Dedifferentiated amniotic fluid mesenchymal stem cell (primary cell): ENCODE measurements at regions not wholly inside any gene's neighbourhood (a gene's known extent, or its start where the extent isn't known, plus 50 kb on each side); places are given as distances from the start of the nearest gene placed in this dataset.
"Not testable (repeated sequence)": the region's sequence is repeated elsewhere in the genome, so short reads cannot be mapped to it uniquely, and the experiment has no call there.

ENCODE experiments used
- DNase-seq: peaks from one replicate; pipeline ENCODE4 v3.0.0-alpha.2; 2016; ENCODE audit errors: extremely low spot score

DNA sequence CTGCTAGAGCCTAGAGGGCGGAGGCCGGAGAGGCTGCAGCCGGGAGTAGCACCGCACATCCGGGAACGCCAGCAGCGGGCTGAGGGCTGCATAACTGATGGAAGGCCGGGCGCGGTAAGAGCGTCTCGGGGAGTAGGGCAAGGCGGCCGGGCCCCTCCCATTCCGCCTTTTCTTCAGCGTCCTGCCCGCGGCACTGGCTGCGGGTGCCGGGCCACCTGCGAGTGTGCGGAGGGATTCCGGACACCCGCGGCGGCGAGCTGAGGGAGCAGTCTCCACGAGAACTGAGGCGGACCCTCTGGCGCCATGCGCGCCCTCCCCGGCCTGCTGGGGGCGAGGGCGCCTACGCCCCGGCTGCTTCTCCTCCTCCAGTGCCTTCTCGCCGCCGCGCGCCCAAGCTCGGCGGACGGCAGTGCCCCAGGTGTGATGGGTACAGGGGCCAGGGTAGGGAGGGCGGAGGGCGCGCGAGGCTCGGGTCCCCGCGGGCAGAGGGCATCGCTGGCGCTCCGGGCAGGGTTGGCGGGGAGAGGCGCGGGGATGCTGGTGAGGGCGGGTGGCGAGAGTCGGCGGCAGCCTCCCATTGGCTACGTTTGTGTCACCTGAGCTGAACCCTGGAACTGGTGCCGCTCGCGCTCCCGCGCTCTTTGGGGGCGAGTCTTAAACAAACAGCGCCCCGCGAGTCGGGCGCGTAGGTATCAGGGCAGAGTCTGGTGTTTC, 334.4 kb downstream of the SRGAP2C start:
- DNase-seq: no peak

DNA sequence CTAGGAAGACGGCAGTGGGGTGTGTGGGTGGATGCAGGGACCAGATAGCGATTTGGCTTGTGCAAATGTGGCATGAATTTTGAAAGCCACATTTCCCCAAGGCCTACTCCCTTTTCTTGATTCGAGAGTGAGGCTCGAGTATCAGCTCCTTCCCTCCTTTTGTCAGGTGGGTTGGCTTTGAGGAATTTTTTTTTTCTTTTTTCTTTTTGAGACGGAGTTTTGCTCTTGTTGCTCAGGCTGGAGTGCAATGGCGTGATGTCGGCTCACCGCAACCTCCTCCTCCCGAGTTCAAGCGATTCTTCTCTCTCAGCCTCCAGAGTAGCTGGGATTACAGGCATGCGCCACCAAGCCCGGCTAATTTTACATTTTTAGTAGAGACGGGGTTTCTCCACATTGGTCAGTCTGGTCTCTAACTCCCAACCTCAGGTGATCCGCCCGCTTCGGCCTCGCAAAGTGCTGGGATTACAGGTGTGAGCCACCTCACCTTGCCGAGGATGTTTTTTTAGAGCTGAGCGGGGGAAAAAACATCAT, 335.0 kb downstream of the SRGAP2C start:
- DNase-seq: not testable (repeated sequence)

DNA sequence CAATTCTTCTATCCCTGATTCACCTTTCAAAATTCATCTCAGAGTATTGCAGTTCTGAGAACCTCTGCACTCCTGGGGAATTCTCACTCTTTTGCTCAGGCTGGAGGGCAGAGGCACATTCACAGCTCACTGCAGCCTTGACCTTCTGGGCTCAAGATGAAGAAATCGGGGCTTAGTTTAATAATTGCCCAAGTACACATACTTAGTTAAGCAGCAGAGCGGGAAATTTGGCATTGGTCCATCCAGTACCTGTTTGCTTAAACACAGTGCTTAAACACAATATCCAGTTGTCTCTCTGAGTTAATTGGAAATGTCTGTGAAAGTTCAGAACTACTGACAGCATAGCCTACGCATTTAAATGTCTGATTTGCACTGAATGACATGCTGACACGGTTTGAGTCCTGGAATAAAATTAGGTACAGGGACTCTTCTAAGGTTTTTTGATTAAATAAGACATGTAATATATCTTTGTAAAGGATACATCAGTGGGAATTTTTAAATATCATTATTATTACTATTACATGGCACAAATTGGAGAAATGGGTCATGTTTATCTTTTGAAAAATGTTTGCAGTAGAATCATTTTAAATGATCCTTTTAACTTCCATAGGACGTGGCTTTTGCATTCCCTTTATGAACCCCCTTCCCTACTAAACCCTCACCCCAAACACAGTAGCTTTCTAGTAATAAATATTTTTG, 337.4 kb downstream of the SRGAP2C start:
- DNase-seq: no peak

DNA sequence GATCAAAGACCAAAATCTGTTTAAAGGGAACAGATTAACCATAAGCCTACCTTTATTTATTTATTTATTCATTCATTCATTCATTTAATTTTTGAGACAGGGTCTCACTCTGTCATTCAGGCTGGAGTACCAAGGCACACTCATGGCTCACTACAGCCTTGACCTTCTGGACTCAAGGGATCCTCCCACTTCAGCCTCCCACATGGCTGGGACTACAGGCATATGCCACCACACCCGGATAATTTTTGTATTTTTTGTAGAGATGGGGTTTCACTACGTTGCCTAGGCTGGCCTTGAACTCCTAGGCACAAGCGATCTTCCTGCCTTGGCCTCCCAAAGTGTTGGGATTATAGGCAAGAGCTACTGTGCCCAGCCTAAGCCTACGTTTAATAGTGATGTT, 338.3 kb downstream of the SRGAP2C start:
- DNase-seq: not testable (repeated sequence)

DNA sequence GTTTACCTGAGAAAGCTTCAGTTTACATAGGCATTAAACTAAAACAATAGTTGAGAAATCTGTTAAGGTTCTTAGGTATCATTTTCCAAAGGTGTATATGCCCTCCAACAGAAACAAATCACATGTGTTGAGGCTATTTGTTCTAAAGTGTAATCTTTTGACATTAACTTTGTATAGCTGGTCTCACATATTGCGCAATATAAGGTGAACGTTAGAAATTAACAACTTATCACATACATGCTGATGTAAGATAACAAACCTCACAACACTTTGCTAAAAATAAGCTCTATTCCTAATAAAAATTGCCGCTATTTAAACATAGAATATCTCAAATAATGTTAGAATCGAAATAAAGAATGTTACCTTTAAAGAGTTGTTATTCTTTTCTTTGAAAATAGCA, 340.6 kb downstream of the SRGAP2C start:
- no peak for DNase-seq

DNA sequence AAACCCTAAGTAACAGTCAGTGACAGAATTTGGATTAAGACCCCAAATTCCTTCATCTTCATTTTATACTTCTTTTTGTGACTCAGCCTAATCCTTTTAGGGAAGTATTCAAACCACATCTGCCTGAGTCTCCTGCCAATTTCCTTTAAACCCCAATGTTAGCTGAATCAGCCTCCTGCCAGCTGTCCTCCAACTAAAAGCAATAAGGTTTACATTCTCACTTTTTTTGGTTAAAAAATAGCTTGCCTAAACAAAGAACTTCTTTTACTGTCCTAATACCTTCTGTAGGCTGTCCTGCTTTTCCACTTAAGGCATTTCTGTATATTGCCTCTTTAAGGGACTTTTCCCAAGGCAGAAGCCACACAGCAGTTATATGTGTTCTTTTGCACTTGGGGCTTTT, 344.2 kb downstream of the SRGAP2C start:
- DNase-seq: not testable (repeated sequence)

DNA sequence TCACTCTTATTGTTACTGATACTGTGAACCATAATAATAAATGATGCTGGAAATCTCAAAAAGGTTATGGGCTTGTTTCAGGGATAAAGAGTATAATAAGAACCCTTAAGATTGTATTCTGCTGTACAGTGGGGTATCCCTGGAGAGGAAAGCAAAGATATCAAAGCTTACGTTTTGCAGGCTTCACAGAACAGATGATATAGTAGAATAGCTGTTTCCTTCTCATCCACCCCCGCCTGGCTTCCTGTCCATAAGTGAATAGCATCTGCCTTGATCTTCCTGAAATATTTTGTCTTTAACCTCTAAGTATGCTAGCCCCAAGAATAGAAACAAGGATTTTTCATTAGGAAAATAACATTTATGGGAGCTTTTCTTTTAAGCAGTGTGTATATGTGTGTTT, 345.3 kb downstream of the SRGAP2C start:
- DNase-seq: not testable (repeated sequence)

DNA sequence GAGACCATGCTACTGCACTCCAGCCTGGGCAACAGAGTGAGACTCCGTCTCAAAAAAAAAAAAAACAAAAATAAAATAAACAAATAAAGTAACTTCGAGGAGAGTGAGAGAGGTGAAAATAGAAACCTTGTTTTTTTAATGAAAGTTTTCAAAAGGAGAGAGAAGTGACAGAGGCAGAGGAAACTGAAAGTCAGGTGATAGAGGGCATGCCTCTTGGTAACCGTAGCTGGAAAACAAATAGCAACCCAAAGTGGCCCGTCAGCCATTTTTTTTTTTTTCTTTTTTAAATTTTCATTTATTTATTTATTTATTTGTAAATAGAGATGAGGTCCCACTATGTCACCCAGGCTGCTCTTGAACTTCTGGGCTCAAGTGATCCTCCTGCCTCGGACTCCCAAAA, 347.0 kb downstream of the SRGAP2C start:
- not testable (repeated sequence) for DNase-seq

DNA sequence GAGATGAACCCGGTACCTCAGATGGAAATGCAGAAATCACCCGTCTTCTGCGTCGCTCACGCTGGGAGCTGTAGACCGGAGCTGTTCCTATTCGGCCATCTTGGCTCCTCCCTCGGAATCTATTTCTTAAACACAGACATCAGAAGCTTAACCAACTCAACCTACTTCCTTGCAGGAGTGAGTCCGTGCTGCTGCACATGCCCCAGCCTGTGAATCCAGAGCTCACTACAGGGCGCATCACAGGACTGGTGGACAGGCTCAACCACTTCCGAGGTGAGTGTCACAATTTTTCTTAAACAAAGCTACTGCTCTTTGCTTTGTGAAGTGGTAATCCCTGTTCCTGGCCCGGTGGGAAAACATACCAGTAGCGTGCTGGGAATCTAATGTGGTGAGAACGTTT, 353.4 kb downstream of the SRGAP2C start:
- DNase-seq: not testable (repeated sequence)

DNA sequence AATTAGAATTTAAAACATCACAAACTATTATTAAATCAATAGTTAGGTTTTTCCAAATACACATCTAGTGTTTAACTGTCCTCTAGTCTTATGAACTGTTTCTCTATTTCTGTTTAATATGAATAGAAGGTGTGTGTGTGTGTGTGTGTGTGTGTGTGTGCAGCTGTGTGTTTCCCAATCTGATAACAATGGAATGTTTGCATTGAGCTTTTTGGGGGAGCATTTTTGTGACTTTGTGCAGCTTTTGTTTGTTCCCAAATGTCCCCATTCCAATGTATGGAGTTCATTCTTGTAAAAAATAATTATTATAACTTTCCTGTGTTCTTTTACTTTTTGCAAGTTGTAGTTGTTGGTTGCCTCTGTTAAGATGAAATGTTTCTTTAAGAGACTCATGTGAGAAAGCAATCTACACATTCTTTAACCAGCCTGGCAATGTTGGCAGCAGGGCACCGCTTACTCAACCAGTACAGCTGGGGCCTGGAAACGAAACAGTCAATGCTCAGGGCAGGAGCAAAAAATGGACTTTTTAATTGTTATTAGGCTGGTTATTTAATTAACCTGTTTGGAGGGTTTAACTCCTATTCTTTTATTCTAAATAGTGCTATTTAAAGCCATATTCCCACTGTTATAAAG, 354.3 kb downstream of the SRGAP2C start:
- DNase-seq: no peak

DNA sequence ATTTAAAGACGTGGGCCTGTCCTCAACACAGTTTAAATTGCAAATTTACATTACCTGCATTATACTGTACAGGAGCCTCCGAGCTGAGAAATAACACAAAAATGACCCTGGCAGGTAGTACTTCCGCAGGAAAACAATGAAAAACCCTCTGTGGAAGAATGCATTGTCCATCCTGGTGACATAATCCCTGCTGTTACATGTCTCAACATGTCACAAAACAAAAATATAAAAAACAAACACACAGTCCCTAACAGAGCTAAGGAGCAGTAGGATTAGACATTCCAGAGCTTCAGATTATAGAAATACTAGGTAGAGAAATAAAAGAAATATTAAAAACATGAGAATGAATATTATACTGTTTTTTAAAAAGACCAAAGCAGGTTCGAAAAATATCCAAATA, 359.2 kb downstream of the SRGAP2C start:
- not testable (repeated sequence) for DNase-seq

DNA sequence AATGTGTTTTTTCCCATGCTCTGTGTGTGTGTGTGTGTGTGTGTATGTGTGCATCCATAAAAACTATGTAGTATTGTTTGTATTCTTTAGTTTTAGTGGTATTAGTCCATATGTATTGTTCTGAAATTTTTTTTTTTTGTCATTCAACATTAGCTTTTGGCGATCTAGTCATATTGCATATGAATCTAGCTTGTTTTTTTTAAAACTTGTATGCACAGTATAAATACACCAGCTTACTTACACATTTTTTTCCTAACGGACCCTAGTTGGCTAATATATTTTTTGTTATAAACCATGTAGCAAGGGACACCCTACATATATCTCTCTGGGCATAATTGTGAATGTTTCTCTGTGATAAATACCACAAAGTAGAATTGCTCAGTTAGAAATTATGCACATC, 359.7 kb downstream of the SRGAP2C start:
- no peak for DNase-seq

DNA sequence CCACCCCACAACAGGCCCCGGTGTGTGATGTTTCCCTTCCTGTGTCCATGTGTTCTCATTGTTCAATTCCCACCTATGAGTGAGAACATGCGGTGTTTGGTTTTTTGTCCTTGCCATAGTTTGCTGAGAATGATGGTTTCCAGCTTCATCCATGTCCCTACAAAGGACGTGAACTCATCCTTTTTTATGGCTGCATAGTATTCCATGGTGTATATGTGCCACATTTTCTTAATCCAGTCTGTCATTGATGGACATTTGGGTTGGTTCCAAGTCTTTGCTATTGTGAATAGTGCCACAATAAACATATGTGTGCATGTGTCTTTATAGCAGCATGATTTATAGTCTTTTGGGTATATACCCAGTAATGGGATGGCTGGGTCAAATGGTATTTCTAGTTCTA, 361.1 kb downstream of the SRGAP2C start:
- not testable (repeated sequence) for DNase-seq

DNA sequence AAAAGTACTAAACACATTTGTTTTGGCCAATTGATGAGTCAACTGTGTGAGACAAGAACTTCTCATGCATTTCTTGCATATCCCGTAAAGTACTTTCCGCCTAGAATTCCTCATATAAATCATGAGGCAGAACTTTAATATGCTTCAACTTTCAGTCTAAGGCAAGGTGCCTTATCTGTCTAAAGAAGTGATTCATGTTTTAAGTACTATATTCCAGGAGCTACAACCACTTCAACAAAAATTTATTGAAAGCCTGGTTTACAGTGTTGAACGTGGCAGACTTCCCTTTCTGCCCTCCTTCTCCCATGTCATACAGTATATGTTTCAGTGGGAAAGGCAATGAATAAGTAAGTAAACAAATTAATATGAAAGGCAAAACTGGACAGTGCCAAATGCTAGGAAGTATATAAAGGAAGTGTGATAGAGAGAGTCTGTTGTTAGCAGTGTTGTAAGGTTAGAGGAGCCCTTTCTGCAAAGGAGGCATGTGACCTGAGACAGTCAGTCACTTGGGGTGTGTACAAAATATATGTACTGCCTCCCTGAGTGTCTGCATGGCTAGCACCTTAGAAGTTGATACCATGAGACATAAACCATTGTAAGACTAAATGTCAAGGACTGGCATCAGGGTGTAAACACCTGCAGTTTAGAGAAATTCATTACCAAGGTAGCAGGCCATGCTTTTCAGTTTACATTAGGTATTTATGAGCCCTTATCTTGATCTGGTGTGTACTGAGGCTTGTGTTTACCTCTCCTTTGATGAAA, 362.2 kb downstream of the SRGAP2C start:
- DNase-seq: no peak

DNA sequence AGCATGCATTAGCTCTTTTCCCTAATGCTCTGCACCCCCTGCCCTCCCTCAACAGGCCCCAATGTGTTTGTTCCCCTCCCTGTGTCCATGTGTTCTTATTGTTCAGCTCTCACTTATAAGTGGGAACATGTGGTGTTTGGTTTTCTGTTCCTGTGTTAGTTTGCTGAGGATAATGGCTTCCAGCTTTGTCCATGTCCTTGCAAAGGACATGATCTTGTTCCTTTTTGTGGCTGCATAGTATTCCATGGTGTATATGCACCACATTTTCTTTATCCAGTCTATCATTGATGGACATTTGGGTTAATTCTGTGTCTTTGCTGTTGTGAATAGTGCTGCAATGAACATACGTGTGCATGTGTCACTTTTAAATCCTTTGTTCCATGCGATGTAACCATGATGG, 363.0 kb downstream of the SRGAP2C start:
- not testable (repeated sequence) for DNase-seq

DNA sequence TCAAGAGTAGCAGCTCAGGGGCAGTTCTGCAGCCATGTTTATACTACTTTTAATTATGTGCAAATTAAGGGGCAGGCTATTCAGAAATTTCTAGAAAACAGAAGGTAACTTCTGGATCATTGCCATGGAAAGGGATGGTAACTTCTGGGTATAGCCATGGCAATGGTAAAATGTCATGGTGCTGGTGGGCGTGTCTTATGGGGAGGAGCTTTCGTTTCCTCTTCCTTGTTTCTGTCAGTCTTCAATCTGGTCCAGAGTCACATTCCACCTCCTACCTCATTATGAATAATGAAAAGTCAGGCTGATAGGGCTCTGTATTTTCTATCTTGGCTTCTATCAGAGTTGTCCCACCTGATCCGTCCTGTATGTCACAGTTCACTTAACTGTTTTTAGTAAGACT, 366.0 kb downstream of the SRGAP2C start:
- DNase-seq: not testable (repeated sequence)

DNA sequence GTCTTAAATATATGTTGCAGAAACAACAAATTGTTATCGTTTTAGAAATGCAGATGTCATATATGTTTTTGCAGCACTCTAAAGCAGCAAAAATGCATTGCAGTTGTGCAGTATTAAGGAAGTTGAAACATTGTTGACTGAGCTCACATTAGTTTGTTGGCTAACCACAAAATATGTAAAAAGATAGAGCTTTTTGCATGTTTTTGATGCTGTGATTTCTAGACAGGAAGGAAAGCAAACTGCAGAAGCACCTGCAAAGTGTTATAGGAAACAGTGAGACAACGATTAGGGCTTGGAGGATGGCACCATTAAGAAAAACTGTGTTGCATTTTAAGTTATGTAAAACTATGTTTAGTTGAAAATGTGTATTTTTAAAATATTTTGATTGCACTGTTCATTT, 366.7 kb downstream of the SRGAP2C start:
- not testable (repeated sequence) for DNase-seq

DNA sequence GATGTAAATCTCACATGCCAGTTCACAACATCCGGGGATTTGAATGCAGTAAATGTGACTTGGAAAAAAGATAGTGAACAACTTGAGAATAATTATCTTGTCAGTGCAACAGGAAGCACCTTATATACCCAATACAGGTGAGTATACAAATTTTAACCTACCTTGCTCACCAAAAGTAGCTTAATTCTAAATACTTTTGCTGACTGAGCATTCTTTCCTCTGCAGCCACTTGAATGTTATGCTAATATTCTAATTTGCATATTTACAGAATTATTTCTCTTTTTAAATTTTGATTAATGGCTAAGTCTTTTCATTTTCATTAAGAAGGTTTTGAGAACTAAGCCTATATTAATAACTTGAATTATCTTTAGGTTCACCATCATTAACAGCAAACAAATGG, 371.8 kb downstream of the SRGAP2C start:
- not testable (repeated sequence) for DNase-seq

DNA sequence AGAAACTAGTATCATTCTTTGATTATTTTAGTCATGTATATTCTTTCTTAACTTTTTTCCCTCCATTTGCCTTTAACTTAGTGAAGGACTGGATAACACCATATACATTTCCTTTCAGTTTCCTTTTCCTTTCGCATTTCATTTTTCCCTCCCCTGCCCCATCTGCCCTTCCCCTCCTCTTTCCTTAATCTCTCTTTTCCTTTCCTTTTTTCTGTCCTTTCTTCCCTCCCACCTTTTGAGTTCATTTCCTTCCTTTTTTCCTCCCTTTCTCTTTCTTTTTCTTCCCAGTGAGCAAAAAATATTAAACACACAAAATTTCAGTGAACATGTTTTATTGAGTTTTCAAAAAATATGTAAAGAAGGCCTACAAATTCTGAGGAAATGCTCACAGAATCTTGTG, 373.3 kb downstream of the SRGAP2C start:
- not testable (repeated sequence) for DNase-seq

DNA sequence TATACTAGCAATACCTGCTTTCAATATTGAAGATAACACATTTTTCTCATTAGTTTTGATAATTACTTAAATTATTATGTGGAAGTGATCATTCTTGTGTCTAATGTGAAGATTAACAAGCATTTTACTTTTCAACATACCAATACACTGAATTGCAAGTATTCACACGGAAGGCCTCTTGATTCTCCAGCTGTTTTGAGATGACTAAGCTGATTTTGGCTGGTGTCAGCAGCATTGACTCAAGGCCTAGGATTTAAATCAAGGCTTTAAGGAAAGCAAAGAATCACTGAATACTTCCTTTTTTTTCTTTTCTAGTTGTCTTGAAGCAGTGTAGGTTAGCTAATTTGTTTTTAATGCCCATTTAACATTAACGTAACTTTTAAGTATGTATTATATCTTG, 373.7 kb downstream of the SRGAP2C start:
- DNase-seq: peak; percentile 96

DNA sequence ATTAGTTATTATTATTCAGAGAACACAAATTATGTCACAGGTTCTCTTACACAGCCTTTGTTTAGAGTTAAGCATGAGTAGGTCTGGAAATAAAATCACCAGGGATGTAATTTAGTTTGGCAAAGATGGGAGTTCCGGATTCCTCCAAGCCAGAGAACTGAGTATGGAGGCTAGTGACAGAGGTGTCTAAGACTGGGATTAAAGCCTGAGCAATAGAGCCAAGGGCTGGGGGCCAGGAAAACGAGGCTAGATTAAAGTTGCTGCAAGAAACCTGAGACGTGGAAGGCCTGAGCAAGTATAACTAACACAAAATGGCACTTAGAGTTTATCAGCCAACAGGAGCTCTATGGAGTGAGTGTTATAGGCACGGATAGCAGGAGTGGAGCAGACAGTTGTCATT, 381.6 kb downstream of the SRGAP2C start:
- no peak for DNase-seq

DNA sequence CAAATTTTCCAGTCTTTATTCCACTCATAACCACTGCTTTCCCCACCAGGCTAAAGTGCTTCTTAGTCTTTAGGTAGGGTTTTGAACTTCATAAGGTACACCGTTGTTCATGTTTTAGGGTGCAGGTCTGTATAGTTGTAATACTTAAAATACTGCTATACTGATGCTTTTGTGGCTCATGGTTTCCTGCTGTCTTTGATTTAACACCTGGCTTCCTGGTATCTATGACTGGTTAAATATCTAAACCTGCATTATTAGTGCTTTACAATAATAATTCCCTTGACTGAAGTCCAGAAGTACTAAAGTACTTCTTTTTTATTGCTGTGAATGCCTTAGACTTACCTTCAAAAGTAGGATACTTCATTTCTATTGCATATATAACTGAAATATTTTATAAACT, 384.7 kb downstream of the SRGAP2C start:
- DNase-seq: no peak
